NB4 (cell line): ENCODE measurements at regions not wholly inside any gene's neighbourhood (a gene's known extent, or its start where the extent isn't known, plus 50 kb on each side); places are given as distances from the start of the nearest gene placed in this dataset.

Experiments used
- CTCF ChIP-seq: IDR thresholded peaks from one replicate; pipeline ENCODE4 v1.5.1; 2012; ENCODE audit warnings: low read depth, low read length
- POLR2A ChIP-seq: IDR thresholded peaks from 2 replicates; pipeline ENCODE4 v1.6.1; 2011; ENCODE audit warnings: mild to moderate bottlenecking; ENCODE audit not compliant: insufficient read length; ENCODE audit errors: extremely low read depth

- TF ChIP-seq POLR2A (no peak), CTCF (no peak)
These were observed 339.5 kb upstream of the HSF2 start for GRCh38 chr6:122059918-122060317.
